Left colon (tissue), 2 donors: ENCODE measurements at regions not wholly inside any gene's neighbourhood (a gene's known extent, or its start where the extent isn't known, plus 50 kb on each side); places are given as distances from the start of the nearest gene placed in this dataset.
A peak's percentile ranks its signal among the peaks of the same experiment; 100 is the strongest.
"Not testable (repeated sequence)": the region's sequence is repeated elsewhere in the genome, so short reads cannot be mapped to it uniquely, and the experiment has no call there.

Source experiments
- ATAC-seq: fragments of 200-7000 bp; cut with Tn5 transposase; one replicate; pipeline ENCODE4 v1.9.1; 2020; ENCODE audit warnings: mild to moderate bottlenecking, moderate library complexity
- DNase-seq, 2 donors: peaks; one replicate each; pipeline ENCODE4 v3.0.0-alpha.2; 2020
- intact Hi-C, 2 donors: fragments of 100-400 bp; cut with DNase I in 1 of 2; cut with micrococcal nuclease in 1 of 2; formaldehyde crosslinking; loops; one replicate each; pipeline versions ENCODE4 v1.11.2 to v1.14.0; 2022; cut with DNase I, micrococcal nuclease
- donor health status: DM: no; HTN: no; CAD: no.
- donor health status: DM: yes; HTN: yes; CAD: no.

DNA sequence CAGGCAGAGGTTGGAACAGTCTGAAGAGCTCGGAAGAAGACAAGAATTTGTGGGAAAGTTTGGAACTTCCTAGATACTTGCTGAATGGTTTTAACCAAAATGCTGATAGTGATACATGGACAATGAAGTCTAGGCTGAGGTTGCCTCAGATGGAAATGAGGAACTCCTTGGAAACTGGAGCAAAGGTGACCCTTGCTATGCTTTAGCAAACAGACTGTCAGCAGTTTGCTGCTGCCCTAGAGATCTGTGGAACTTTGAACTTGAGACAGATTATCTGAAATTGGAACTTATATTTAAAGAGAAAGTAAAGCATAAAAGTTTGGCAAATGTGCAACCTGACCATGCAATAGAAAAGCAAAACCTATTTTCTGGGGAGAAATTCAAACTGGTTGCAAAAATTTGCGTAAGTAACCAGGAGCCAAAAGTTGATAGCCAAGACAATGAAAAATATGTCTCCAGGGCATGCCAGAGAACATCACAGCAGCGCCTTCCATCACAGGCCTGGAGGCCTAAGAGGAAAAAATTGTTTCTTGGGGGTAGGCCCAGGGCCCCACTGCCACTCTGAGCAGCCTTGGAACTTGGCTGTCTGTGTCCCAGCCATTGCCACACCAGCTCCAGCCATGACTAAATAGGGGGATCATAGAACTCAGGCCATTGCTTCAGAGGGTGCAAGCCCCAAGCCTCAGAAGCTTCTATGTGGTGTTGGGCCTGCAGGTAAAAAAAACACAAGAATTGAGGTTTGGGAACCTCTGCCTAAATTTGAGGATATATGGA is 675.3 kb downstream of the LTN1 start:
- ATAC-seq (peak; percentile 49), DNase-seq (no peak)
- intact Hi-C loops, result no loop called here

DNA sequence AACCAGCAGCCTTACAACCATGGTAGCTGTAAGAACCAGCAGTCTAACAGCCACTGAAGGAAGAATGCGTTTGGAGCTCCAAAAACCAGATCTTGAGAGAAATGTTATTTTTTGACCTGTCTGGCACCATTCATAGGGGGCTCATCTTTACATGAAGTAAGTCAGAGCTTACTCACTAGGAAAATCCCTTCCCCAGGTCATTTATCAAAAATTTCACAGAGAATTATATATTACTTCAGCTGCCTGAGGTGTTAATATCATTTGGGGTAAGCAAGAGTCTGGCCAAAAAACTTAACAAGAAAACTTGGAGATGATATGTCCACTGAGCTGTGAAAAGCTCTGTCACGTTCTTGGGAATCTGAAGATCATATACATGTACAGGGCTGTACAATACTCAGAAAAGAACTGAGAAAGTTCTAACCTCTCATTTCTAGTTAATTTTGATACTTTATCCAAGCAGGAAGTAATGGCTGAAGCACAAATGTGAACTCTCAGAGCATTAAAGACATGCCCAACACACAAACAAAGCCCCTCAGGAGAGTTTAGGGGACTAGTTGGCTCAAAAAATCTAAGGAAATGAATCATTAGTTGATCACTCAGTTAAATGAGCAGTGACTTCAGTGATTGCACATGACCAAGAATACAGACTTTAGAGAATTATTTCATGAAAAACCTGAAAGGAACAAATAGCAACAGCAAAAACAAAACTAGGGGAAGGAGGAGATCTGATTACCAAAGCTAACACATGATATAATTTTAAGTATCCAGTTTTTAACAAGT is 681.1 kb downstream of the LTN1 start:
- intact Hi-C loops, result no loop called here
- ATAC-seq (no peak), DNase-seq (no peak)

DNA sequence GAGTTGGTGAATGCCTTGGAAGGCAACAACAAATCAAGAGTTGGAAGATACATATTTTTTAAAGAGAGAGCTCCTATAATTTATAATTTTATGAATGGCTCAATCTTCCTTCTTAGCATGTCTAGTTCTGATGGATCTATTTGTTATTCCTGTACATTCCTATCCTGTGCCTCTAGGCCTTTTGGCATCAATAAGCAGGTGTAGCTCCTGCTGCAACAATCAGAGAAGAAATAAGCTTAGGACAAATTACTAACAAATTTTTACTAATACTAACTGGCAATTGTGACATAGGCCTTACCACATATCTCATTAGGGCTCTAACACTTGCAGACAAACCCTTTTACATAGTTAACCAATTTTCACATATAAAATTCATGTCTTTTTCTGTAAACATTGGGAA is 682.0 kb downstream of the LTN1 start:
- ATAC-seq (no peak), DNase-seq (no peak)
- intact Hi-C loops, result no loop called here

DNA sequence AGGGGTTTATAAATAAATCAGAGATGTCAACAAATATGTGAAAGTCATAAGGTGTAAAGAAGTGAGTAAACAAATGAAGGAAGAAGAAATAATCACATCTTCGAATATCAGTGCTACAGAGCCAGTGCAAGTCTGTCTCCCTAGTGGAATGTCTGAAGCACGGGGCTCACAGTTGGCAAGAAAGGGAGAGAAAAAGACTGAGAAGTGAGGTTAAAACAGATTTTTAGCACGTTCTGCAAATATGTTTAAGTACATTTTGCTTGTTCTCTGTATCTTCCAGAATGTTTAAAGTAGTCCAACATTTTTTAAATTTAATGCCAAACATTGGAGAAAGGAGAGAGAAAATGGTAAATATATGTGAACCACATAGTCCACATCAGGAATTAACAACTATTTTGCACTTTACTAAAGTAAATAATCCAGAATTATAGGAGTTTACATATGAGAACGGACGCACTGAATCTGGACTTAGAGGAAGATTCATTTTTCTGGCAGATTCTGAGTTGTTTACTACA is 682.4 kb downstream of the LTN1 start:
- no peak for DNase-seq
- intact Hi-C loops, result no loop called here
- no peak for ATAC-seq

DNA sequence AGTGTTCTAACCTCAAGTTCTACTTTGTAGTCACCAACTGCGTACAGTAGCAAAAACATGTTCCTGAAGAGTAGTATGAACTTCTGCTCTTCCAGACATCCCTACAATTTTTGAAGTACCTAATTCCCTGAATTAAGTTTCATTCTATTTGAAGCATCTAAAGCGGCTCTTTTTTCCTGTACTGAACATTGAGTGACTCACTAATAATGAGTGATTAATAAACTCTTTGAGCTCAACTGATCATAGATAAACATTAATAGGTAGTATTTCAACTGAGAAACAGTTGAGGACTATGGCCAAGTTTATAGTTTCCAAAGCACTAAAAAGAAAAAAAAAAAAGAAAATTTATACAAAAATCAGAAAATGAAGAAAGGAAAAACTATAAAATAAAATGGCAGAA is 683.1 kb downstream of the LTN1 start:
- ATAC-seq (no peak), DNase-seq (no peak)
- intact Hi-C loops, result no loop called here

DNA sequence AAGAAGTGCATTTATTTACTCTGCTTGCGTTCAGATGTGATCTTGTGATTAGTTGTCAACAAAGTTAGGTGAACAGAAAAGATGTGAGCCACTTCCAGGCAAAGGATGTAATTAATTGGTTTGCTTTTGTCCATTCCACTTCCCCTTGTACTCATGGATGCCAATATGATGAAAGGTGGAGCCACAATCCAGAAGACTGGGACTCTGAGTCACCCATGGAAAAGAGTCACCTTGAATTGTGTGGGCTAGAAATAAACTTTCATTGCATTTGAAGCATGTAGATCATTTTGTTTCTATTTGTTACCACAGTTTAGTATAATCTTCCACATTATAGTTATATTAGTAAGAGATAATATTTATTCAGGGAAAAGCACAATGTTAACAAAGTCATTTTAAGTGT is 684.2 kb downstream of the LTN1 start:
- intact Hi-C loops, result no loop called here
- ATAC-seq, result no peak

DNA sequence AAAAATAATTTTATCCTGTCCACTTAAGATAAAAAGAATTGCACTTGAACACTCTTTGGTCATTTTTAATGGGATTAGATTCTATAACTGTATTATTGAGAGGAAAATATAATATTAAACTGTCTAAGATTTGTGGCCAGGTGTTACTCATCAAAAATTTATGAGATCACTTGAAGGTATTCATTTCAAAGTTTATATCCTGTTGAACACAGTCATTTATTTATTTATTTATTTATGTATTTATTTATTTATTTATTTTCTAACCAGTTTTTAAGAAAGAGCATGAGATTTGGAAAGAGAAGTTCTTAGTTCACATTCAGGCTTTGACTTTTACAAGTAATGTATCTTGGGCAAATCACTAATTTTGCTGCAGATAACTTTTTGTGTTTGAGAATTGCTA is 692.7 kb downstream of the LTN1 start:
- ATAC-seq, result no peak
- intact Hi-C loops, result no loop called here
- DNase-seq, result no peak

More for the DNA sequence above, 684.2 kb downstream of the LTN1 start:
- no peak for DNase-seq

DNA sequence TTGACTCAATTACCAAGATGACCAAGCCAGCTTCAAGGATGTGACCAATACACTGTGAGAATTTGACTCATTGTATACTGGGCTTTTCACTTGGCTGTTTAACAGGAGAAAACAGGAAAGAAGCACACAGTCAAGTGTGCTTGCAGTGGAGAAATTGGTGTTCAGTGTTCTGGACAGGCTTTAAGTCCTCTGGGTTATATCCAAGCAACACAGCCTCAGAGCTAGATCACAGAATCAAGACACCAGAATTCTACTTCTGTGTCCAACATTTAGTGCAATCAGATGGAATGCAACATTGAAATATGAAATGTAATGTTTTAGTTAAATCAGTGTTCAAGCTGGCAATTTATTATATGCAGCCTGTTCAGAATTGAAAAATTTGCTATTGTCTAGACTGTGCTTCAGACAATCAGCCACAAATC is 694.4 kb downstream of the LTN1 start:
- DNase-seq (no peak), ATAC-seq (no peak)
- intact Hi-C loops, result no loop called here

DNA sequence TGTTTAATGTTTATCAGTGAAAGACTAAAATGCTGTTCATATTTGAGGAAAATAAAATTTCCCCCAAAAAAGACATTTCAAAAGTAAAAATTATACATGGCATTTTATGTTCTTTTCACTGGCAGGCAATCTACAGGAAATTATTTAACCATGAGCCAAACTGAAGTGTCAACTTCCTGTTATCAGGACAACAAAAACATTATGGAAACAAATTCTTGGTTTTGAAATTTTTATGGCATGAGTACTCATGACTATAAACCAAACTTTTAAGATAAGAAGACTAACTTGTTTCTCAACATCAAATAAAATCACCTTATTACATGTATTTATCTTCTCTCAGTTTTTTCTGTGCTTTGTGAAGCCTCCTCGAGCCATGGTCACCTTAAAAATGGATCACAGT is 698.6 kb downstream of the LTN1 start:
- ATAC-seq (no peak), DNase-seq (no peak)
- intact Hi-C loops, result no loop called here

DNA sequence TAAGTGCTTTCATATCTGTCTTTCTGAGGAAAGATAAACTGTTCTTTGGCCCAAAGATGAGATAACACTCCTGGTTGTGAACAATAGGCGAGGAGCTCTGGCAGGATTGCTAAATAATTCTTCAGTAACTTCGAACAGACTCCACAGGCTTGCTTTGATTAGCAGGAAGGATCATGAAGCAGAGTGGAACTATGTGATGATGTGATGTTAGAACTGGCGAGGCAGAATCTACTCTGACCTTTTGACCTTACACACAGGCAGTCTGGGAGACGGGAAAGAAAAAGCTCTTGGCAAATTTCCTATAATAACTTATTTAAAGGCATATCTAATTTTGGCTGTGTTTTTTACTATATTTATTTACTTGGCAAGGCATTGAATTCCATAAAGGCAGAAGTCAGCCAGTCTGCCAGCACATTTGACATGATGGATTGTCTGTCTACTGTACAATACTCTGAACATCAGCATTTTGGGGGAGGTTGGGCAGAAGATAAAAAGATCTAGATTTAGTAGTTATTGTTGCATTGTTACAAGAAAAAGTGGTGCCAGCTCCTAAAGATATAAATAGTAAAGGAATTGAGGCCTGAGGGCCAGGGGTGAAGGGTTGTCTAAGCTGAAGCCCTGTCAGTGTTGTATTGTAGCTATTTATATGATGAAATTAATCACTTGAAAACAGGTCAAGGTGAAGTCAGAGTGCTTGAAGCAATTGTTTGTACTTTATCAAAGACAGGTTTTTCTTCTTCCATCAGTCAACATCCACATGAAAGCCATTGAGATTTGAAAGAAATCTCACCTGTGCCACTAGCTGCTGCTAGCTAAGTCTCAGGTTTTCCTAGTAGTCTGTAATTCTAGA is 708.8 kb downstream of the LTN1 start:
- ATAC-seq, result no peak
- intact Hi-C loops, result no loop called here
- no peak for DNase-seq

DNA sequence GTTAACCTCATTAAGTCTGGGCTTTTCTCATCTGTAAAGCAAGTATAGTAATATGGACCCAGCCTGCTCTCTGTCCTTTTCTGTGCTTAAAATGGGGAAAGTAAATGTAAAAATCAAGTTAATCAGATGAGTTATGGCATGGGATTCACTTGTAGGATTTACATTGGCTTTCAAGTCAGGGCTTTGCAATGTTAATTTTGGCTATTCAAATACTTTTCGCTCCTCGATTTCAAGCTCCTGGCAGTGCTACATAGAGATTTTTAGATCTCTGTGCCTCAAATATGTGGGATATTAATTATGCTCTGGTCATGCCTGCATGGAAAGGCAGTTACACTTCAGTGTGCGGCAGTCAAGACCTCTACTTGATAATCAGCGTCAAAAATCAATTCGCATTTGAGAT is 709.8 kb downstream of the LTN1 start:
- no peak for ATAC-seq
- intact Hi-C loops, result no loop called here
- DNase-seq, result no peak

DNA sequence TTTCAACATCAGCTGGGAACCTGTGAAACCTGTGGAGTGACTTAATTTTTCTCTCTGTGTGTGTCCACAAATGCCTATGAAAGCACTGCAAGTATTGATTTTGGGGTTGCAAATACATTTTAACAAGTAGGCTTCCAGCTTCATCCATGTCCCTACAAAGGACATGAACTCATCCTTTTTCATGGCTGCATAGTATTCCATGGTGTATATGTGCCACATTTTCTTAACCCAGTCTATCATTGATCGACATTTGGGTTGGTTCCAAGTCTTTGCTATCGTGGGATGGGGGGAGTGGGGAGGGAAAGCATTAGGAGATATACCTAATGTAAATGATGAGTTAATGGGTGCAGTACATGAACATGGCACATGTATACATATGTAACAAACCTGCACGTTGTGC is 711.3 kb downstream of the LTN1 start:
- intact Hi-C loops, ATAC-seq, DNase-seq: not testable (repeated sequence)

DNA sequence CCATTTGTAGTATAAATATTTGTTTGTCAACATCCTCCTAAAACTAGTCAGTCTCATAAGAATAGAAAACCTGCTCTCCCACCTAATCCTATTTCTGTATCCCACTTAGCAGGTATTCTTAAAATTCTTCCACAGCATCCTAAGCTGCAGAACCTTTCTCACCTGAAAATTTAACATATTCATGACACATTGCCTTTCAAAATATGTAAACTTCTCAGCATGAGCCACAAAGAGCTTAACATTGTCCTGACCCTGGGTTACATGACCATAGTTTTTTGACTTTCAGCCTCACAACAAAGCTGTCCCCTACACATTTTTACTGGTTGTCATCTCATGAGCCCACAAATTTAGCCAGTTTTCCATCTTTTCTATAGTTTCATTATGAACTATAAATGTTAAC is 712.1 kb downstream of the LTN1 start:
- no peak for ATAC-seq
- intact Hi-C loops, result no loop called here
- DNase-seq, result no peak

DNA sequence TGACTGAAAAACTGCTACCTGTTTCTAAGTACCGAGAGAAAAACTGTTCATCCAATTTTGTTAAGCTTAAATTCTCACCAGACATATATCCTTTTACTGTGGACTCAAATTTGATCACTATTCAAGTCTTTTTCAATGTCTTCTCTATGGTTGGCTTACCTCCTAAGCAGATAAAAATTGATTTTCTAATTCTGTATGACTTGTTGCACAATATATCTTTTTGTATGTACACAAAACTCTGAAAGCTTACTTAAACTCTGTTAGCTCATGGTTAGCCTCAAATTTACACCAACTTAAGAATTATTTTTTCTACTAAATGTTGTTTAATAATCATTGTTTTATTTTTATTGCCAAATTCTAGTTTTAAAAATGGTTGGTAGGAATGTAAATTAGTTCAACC is 715.4 kb downstream of the LTN1 start:
- intact Hi-C loops, result no loop called here
- ATAC-seq, result no peak
- no peak for DNase-seq

DNA sequence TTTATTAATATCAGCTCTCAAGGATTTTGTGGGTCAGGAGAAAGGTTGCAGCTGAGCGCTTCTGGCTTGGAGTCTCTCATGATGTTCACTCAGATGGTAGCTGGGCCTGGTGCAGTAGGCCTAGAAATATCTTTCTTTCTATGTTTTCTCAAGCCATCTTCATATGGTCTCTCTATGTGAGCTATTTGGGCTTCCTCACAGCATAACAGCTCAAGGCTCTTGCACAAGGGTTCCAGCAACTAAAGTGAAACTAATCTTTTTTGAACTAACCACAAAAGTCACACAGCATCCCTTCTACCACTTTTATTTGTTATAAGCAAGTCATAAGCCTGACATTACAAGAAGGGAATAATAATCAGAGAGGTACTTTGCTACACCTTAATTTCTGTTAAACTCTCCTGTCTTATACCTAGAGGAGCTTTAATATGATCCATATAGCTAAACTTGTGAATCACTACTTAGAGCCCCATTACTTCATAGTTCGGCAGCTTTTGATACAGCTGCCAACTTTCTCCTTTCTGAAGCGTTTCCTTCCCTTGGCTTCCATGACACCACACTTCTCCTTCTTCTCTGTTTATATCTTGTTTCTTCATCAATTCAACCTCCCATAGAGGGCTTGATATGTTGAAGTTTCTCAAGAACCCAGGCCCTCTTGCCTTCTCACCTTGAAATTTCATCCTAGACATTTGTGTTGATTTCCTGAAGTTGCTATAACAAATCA is 720.2 kb downstream of the LTN1 start:
- intact Hi-C loops, result no loop called here
- ATAC-seq (no peak), DNase-seq (no peak)

DNA sequence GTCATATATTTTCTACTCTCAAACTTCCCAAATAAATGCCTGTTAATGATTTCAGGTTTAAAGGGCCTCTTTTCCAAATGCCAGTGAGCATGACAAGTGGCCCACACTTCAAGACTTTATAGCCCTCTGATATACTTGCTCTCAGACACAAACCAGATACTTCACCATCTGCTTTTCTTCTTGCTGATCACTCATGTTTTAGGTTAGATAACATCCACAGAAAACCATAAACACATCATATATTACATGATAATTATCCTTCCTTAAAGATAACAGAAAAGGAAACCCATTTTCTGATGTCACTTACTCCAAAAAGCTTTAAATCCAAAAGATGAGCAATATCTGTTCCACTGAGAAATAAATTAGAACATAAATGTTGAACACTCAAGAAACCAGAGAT is 723.5 kb downstream of the LTN1 start:
- DNase-seq (no peak), ATAC-seq (no peak)
- intact Hi-C loops, result no loop called here

DNA sequence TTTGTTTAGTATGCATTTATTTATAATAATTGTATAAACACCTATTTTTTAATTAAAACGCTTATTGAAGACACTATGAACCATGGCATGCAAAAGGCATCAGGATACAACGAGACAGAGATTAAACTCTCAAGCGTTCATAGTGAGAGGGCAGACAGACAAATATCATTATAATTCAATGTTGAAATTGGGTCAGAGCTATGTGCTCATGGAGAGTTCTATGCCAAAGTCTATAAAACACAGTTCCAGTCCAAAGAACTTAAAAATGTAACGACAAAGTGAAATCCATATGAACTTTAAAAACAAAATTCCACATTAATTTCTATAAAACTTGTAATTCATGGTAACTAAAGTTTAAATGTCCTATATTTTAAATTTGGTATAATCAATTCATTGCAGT is 724.0 kb downstream of the LTN1 start:
- intact Hi-C loops, result no loop called here
- DNase-seq (no peak), ATAC-seq (no peak)

DNA sequence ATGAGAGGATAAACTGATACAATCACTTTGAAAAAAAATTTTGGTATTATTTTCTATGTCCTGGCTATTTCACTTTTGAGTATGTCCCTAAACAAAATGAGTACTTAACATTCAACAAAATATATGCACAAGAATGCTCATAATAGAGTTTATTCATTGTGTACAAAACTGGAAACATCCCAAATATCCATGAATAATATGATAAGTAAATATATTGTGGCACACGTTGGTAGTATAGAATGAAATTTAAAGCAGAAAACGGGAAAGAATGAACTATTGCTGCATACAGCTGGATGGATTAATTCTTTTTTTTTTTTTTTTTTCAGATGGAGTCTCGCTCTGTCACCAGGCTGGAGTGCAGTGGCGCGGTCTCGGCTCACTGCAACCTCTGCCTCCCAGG is 725.2 kb downstream of the LTN1 start:
- ATAC-seq (no peak), DNase-seq (no peak)
- intact Hi-C loops, result no loop called here

DNA sequence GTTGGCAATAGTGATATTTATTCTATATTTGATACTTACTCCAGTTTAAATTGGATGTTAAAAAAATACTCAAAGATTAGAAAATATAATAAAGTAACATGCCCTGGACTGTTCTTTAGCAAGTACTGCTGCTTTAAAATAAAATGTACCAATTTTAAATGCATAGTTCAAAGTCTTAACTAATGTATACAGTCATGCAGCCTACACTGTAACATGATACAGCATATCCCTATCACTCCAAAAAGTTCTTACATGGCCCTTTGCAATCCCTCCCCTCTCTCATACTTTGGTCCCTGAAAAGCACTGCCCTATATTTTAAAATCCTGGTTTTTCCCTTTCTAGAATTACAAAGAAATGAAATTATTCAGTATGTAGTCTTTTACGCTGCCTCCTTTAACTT is 726.6 kb downstream of the LTN1 start:
- DNase-seq, result no peak
- no peak for ATAC-seq
- intact Hi-C loops, result no loop called here
